ENCODE measurements at regions not wholly inside any gene's neighbourhood (a gene's known extent, or its start where the extent isn't known, plus 50 kb on each side); places are given as distances from the start of the nearest gene placed in this dataset.
A peak's percentile ranks its signal among the peaks of the same experiment; 100 is the strongest.

GRCh38 chr22:16658068-16658467 is 65.5 kb upstream of the CCT8L2 start:
- Histone ChIP-seq H3K36me3 (ENCODE audit: control insufficient read depth, insufficient read depth, low read length) (no peaks in the 10 kb centered on the region), H2AFZ (ENCODE audit: low read depth, low read length) (no peak overlapping the region)
- intact Hi-C loops (cut with micrococcal nuclease) = no loop called here
- TF ChIP-seq DMBX1 (CRISPR knock-in tag; IDR thresholded peaks at IDR 0.05; ENCODE audit: borderline replicate concordance) = no peak
- no peak for TF ChIP-seq MLLT1 (IDR thresholded peaks at IDR 0.05)
- TF ChIP-seq ZNF24 (IDR thresholded peaks at IDR 0.05) = no peak
- TF ChIP-seq NFYB (IDR thresholded peaks at IDR 0.05; ENCODE audit: extremely low read depth, insufficient read length) = no peak
- TF ChIP-seq POLR2H (tag; IDR thresholded peaks at IDR 0.05; ENCODE audit: low read depth) = peak; percentile 33; the same call in 1 of the 2 replicates
- TF ChIP-seq DEAF1 (CRISPR knock-in tag; IDR thresholded peaks at IDR 0.05) = no peak
- TF ChIP-seq VEZF1 (CRISPR knock-in tag; IDR thresholded peaks at IDR 0.05) = no peak
- no peak for TF ChIP-seq MAFK (IDR thresholded peaks at IDR 0.05; ENCODE audit: low read length)
- TF ChIP-seq FOXK2 (conservative IDR thresholded peaks at IDR 0.05 in 1 of 2, IDR thresholded peaks at IDR 0.05 in 1 of 2; ENCODE audit: low read depth in 2 of 2) = no peak
- TF ChIP-seq RERE (CRISPR knock-in tag; IDR thresholded peaks at IDR 0.05; ENCODE audit: borderline replicate concordance) = no peak
- 0 out of 4 replicates have a peak, but pooled peaks of 1 of the 2 experiments have one; percentile 43 for TF ChIP-seq KDM1A (IDR thresholded peaks at IDR 0.05)
- no peak for TF ChIP-seq ZNF696 (CRISPR knock-in tag; conservative IDR thresholded peaks at IDR 0.05)
- TF ChIP-seq ZNF77 (CRISPR knock-in tag; IDR thresholded peaks at IDR 0.05) = peak; percentile 69; the same call in 1 of the 2 replicates
- TF ChIP-seq MIER1 (IDR thresholded peaks at IDR 0.05; ENCODE audit: low read depth) = no peak

More at GRCh38 chr22:16658068-16658467, 65.5 kb upstream of the CCT8L2 start:
- Histone ChIP-seq H3K9me1 (ENCODE audit: control insufficient read depth, insufficient read depth, low read length) (no peaks in the 10 kb centered on the region), H4K20me1 (replicated peaks; ENCODE audit: control insufficient read depth, insufficient read depth, low read length) (no peaks in the 10 kb centered on the region), H3K4me2 (ENCODE audit: insufficient read depth, low read length) (no peak overlapping the region), H3K79me2 (ENCODE audit: control insufficient read depth, insufficient read depth, low read length) (no peaks in the 10 kb centered on the region), H3K4me3 (no peak overlapping the region), H3K9ac (ENCODE audit: insufficient read depth in 1 of 2, low read depth in 2 of 2, low read length in 2 of 2) (no peak overlapping the region), H3K9me3 (replicated peaks; ENCODE audit: control insufficient read depth, insufficient read depth, low read depth, low read length) (0 out of 2 replicates have a peak, but pooled peaks cover 4% of the 10 kb centered on the region), H3K27me3 (ENCODE audit: control insufficient read depth in 2 of 2, insufficient read depth in 2 of 2, low read length in 2 of 2) (no peaks in the 10 kb centered on the region), H3K27ac (ENCODE audit: extremely low read depth, low read depth, low read length) (no peak overlapping the region), H3K4me1 (replicated peaks in 1 of 2; ENCODE audit: control insufficient read depth in 2 of 2, insufficient read depth in 2 of 2, low read length in 2 of 2) (no peaks in the 10 kb centered on the region)
- BruUV-seq (replicated peaks) = no TSS peak
- FAIRE-seq = no peak
- no peak for DNase-seq (ENCODE audit: extremely low read depth in 1 of 4, low spot score in 3 of 4)
- CTCF ChIA-PET (ENCODE audit: low intra/inter-chr PET ratio) = no interaction called here
- in situ Hi-C loops (cut with MboI) = no loop called here
- POLR2A ChIA-PET = no interaction called here
- ATAC-seq = no peak

Data from K562 (cell line).